ENCODE measurements at regions not wholly inside any gene's neighbourhood (a gene's known extent, or its start where the extent isn't known, plus 50 kb on each side); places are given as distances from the start of the nearest gene placed in this dataset.

DNA sequence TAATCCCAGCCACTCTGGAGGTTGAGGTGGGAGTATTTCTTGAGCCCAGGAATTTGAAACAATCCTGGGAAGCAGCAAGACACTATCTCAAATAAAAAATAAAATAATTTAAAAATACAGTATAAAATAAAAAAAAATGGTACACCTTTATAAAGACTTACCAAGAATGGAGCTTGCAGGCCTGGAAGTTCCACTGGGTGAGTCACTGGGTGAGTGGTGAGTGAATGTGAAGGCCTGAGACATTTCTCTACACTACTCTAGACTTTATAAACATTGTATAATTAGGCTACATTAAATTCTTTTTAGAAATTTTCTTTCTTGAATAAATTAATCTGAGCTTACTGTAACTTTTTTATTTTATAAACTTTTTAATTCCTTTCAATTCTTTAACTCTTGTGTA lies 609.1 kb upstream of the BCHE start:
- H3K27ac ChIP-seq (ENCODE audit: low read depth, low read length) = no peak overlapping the region

GRCh38 chr3:166445865-166446264 lies 608.6 kb upstream of the BCHE start:
- Histone ChIP-seq H3K4me2 (ENCODE audit: low read length) (no peak overlapping the region), H3K36me3 (ENCODE audit: control insufficient read depth, low read length) (no peaks in the 10 kb centered on the region), H3K27me3 (ENCODE audit: control insufficient read depth, low read length) (no peaks in the 10 kb centered on the region), H4K20me1 (ENCODE audit: control insufficient read depth, insufficient read depth, low read depth, low read length) (no peaks in the 10 kb centered on the region), H3F3A (ENCODE audit: control insufficient read depth, insufficient read depth) (no peaks in the 10 kb centered on the region), H3K4me3 (ENCODE audit: low read length) (no peak overlapping the region), H3K4me1 (ENCODE audit: control insufficient read depth, low read length) (no peaks in the 10 kb centered on the region), H3K9me2 (replicated peaks; ENCODE audit: control insufficient read depth, low read length) (no peaks in the 10 kb centered on the region), H3K9me3 (ENCODE audit: control insufficient read depth, insufficient read depth, low read length) (peaks cover 6% of the 10 kb centered on the region; the same call in 1 of the 2 replicates), H3K27ac (ENCODE audit: low read depth, low read length) (no peak overlapping the region), H3K79me2 (ENCODE audit: control insufficient read depth, low read length) (no peaks in the 10 kb centered on the region)
- TF ChIP-seq EZH2phosphoT487 (IDR thresholded peaks at IDR 0.05; ENCODE audit: borderline replicate concordance, low read length) = no peak
- TF ChIP-seq, protein P1, sequence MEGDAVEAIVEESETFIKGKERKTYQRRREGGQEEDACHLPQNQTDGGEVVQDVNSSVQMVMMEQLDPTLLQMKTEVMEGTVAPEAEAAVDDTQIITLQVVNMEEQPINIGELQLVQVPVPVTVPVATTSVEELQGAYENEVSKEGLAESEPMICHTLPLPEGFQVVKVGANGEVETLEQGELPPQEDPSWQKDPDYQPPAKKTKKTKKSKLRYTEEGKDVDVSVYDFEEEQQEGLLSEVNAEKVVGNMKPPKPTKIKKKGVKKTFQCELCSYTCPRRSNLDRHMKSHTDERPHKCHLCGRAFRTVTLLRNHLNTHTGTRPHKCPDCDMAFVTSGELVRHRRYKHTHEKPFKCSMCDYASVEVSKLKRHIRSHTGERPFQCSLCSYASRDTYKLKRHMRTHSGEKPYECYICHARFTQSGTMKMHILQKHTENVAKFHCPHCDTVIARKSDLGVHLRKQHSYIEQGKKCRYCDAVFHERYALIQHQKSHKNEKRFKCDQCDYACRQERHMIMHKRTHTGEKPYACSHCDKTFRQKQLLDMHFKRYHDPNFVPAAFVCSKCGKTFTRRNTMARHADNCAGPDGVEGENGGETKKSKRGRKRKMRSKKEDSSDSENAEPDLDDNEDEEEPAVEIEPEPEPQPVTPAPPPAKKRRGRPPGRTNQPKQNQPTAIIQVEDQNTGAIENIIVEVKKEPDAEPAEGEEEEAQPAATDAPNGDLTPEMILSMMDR (IDR thresholded peaks at IDR 0.05; ENCODE audit: low read depth, low read length, poor library complexity, severe bottlenecking) = no peak

More for the DNA sequence above, 609.1 kb upstream of the BCHE start:
- no peaks in the 10 kb centered on the region for H4K20me1 ChIP-seq (ENCODE audit: control insufficient read depth, insufficient read depth, low read depth, low read length)
- H3K9me2 ChIP-seq (replicated peaks; ENCODE audit: control insufficient read depth, low read length) = no peaks in the 10 kb centered on the region
- H3F3A ChIP-seq (ENCODE audit: control insufficient read depth, insufficient read depth) = no peaks in the 10 kb centered on the region
- TF ChIP-seq, protein P1 (IDR thresholded peaks at IDR 0.05; ENCODE audit: low read depth, low read length, poor library complexity, severe bottlenecking) = no peak
- TF ChIP-seq EZH2phosphoT487 (IDR thresholded peaks at IDR 0.05; ENCODE audit: borderline replicate concordance, low read length) = no peak
- H3K4me1 ChIP-seq (ENCODE audit: control insufficient read depth, low read length) = no peaks in the 10 kb centered on the region
- H3K4me2 ChIP-seq (ENCODE audit: low read length) = no peak overlapping the region
- no peaks in the 10 kb centered on the region for H3K36me3 ChIP-seq (ENCODE audit: control insufficient read depth, low read length)
- no peak overlapping the region for H3K4me3 ChIP-seq (ENCODE audit: low read length)
- peaks cover 6% of the 10 kb centered on the region; the same call in 1 of the 2 replicates for H3K9me3 ChIP-seq (ENCODE audit: control insufficient read depth, insufficient read depth, low read length)
- no peaks in the 10 kb centered on the region for H3K79me2 ChIP-seq (ENCODE audit: control insufficient read depth, low read length)
- H3K27me3 ChIP-seq (ENCODE audit: control insufficient read depth, low read length) = no peaks in the 10 kb centered on the region

GRCh38 chr3:166444756-166445155 lies 607.5 kb upstream of the BCHE start:
- TF ChIP-seq, protein P1 (IDR thresholded peaks at IDR 0.05; ENCODE audit: low read depth, low read length, poor library complexity, severe bottlenecking) = no peak
- TF ChIP-seq EZH2phosphoT487 (IDR thresholded peaks at IDR 0.05; ENCODE audit: borderline replicate concordance, low read length) = no peak
- Histone ChIP-seq H3K4me3 (ENCODE audit: low read length) (no peak overlapping the region), H3K27me3 (ENCODE audit: control insufficient read depth, low read length) (no peaks in the 10 kb centered on the region), H3K4me1 (ENCODE audit: control insufficient read depth, low read length) (no peaks in the 10 kb centered on the region), H3K9me3 (ENCODE audit: control insufficient read depth, insufficient read depth, low read length) (peaks cover 6% of the 10 kb centered on the region; the same call in 1 of the 2 replicates), H3K36me3 (ENCODE audit: control insufficient read depth, low read length) (no peaks in the 10 kb centered on the region), H4K20me1 (ENCODE audit: control insufficient read depth, insufficient read depth, low read depth, low read length) (no peaks in the 10 kb centered on the region), H3K9me2 (replicated peaks; ENCODE audit: control insufficient read depth, low read length) (no peaks in the 10 kb centered on the region), H3K27ac (ENCODE audit: low read depth, low read length) (no peak overlapping the region), H3K79me2 (ENCODE audit: control insufficient read depth, low read length) (no peaks in the 10 kb centered on the region), H3K4me2 (ENCODE audit: low read length) (no peak overlapping the region), H3F3A (ENCODE audit: control insufficient read depth, insufficient read depth) (no peaks in the 10 kb centered on the region)
